ENCODE measurements at regions not wholly inside any gene's neighbourhood (a gene's known extent, or its start where the extent isn't known, plus 50 kb on each side); places are given as distances from the start of the nearest gene placed in this dataset.
"Not testable (repeated sequence)": the region's sequence is repeated elsewhere in the genome, so short reads cannot be mapped to it uniquely, and the experiment has no call there.

GRCh38 chr1:242610209-242610608 is 85.7 kb upstream of the PLD5 start:
- DNase-seq: no peak

GRCh38 chr1:242605521-242605920 is 81.0 kb upstream of the PLD5 start:
- DNase-seq: no peak

- DNase-seq: no peak
These were observed 77.5 kb upstream of the PLD5 start for GRCh38 chr1:242602001-242602400.

GRCh38 chr1:242593756-242594155 is 69.3 kb upstream of the PLD5 start:
- not testable (repeated sequence) for DNase-seq

- no peak for DNase-seq
These were observed 61.8 kb upstream of the PLD5 start for GRCh38 chr1:242586360-242586680.

GRCh38 chr1:242585616-242586359 is 61.3 kb upstream of the PLD5 start:
- DNase-seq: no peak

GRCh38 chr1:242582669-242583068 is 58.2 kb upstream of the PLD5 start:
- DNase-seq: no peak

GRCh38 chr1:242579528-242580235 is 55.2 kb upstream of the PLD5 start:
- DNase-seq: no peak

Data from islet precursor cell (in vitro differentiated cells).